C4-2B (cell line): ENCODE measurements at regions not wholly inside any gene's neighbourhood (a gene's known extent, or its start where the extent isn't known, plus 50 kb on each side); places are given as distances from the start of the nearest gene placed in this dataset.
"Not testable (repeated sequence)": the region's sequence is repeated elsewhere in the genome, so short reads cannot be mapped to it uniquely, and the experiment has no call there.

ENCODE experiments used
- H3K27ac ChIP-seq: fragments of 450-650 bp; 2 replicates; pipeline ENCODE4 v1.5.1; 2017
- CTCF ChIP-seq: fragments of 450-650 bp; conservative IDR thresholded peaks from 2 replicates; pipeline ENCODE4 v1.5.1; 2017; ENCODE audit warnings: mild to moderate bottlenecking
- ZFX ChIP-seq: fragments of 450-650 bp; IDR thresholded peaks from 2 replicates; pipeline ENCODE4 v1.6.1; 2017

- H3K27ac ChIP-seq, result no peak overlapping the region
- no peak for TF ChIP-seq ZFX
- TF ChIP-seq CTCF, result no peak
These were observed 586.3 kb upstream of the RAG2 start for GRCh38 chr11:37184326-37184725.

GRCh38 chr11:37182031-37182430 lies 584.0 kb upstream of the RAG2 start:
- no peak overlapping the region; the same call in 1 of the 2 replicates for H3K27ac ChIP-seq
- TF ChIP-seq ZFX (no peak), CTCF (no peak)

GRCh38 chr11:37177721-37178120 lies 579.7 kb upstream of the RAG2 start:
- H3K27ac ChIP-seq, result no peak overlapping the region
- TF ChIP-seq CTCF, result no peak
- TF ChIP-seq ZFX, result no peak

GRCh38 chr11:37171451-37171850 lies 573.4 kb upstream of the RAG2 start:
- no peak for TF ChIP-seq CTCF
- TF ChIP-seq ZFX, result no peak
- H3K27ac ChIP-seq, result no peak overlapping the region

- no peak for TF ChIP-seq ZFX
- TF ChIP-seq CTCF, result no peak
These were observed 572.3 kb upstream of the RAG2 start for GRCh38 chr11:37170311-37170710.

GRCh38 chr11:37145434-37145833 lies 547.4 kb upstream of the RAG2 start:
- not testable (repeated sequence) for H3K27ac ChIP-seq

More at GRCh38 chr11:37170311-37170710, 572.3 kb upstream of the RAG2 start:
- H3K27ac ChIP-seq, result no peak overlapping the region

- TF ChIP-seq CTCF (no peak), ZFX (no peak)
These were observed 544.6 kb upstream of the RAG2 start for GRCh38 chr11:37142591-37142990.

GRCh38 chr11:37141707-37142106 lies 543.7 kb upstream of the RAG2 start:
- TF ChIP-seq CTCF, result peak; percentile 37
- TF ChIP-seq ZFX, result no peak
- no peak overlapping the region for H3K27ac ChIP-seq

More at GRCh38 chr11:37142591-37142990, 544.6 kb upstream of the RAG2 start:
- no peak overlapping the region for H3K27ac ChIP-seq

GRCh38 chr11:37135606-37136005 lies 537.6 kb upstream of the RAG2 start:
- not testable (repeated sequence) for H3K27ac ChIP-seq
